ENCODE measurements at regions not wholly inside any gene's neighbourhood (a gene's known extent, or its start where the extent isn't known, plus 50 kb on each side); places are given as distances from the start of the nearest gene placed in this dataset.

DNA sequence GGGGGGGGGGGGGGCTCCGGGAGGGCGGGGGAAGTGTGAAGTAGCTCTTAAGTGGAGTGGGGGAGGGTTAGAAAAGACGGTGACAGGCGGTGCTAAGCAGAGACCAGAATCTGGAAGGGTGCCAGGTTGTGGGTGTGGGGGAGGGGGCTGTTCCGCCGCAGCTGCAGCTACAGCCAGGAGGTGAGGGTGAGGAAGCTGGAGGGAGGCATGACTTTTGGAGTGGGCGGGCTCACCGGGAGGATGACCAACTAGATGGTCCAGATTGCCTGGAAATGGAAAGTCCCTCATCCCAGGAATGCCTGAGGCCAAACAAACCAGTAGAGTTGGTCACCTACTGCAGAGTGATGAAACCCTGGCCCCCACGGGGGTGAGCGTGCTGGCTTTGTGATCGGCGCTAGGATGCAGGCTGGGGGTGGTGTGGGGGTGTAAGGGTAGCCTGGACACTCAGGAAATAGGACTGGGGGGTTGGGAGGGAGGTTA lies 158.1 kb upstream of the SHB start:
- H3K9me3 Mint-ChIP-seq: no peaks in the 10 kb centered on the region
- H3K4me3 Mint-ChIP-seq: peak overlapping the region; percentile 61
- H3K36me3 Mint-ChIP-seq (ENCODE audit: low read depth): no peaks in the 10 kb centered on the region
- H3K27me3 Mint-ChIP-seq (ENCODE audit: low read depth): no peaks in the 10 kb centered on the region
- DNase-seq: peak; percentile 86
- CTCF ChIA-PET: interaction anchor here (1.3 kb wide), 1 partner anchor 9 kb away, joined by 4 read pairs; no protein-coding TSS in a partner anchor
- H3K27ac Mint-ChIP-seq: peak overlapping the region; percentile 13
- intact Hi-C loops (cut with micrococcal nuclease): loop anchor here (5.0 to 10.0 kb wide), 3 partner anchors 48 to 325 kb away; partner anchors contain the start of gene SLC25A51
- peaks cover 18% of the 10 kb centered on the region for H3K4me1 Mint-ChIP-seq (ENCODE audit: low read depth)

DNA sequence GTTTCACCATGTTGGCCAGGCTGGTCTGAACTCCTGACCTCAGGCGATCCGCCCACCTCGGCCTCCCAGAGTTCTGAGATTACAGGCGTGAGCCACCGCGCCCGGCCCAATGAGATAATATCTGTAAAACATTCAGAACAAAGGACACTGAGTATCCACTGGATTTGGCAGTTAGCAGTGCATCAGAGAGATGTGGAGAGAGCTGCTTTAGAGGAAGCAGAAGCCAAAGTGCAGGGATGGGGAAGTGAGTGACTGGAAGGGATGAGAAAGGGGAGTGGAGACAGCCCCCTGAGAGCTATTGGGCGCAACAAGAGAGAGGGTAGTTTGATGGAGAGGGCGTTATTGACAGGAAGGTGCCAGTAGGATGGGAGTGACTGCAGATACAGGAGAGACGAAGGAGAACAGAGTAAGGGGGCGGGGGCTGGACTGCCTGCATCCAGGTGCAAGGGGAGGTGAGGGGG lies 157.5 kb upstream of the SHB start:
- Mint-ChIP-seq H3K36me3 (ENCODE audit: low read depth) (no peaks in the 10 kb centered on the region), H3K4me3 (peak overlapping the region; percentile 41), H3K4me1 (ENCODE audit: low read depth) (peaks cover 18% of the 10 kb centered on the region), H3K27ac (peak overlapping the region; percentile 69), H3K27me3 (ENCODE audit: low read depth) (no peaks in the 10 kb centered on the region), H3K9me3 (no peaks in the 10 kb centered on the region)
- intact Hi-C loops (cut with micrococcal nuclease): loop anchor here (5.0 to 10.0 kb wide), 3 partner anchors 48 to 324 kb away; partner anchors contain the start of gene SLC25A51
- CTCF ChIA-PET: no interaction called here
- no peak for DNase-seq

DNA sequence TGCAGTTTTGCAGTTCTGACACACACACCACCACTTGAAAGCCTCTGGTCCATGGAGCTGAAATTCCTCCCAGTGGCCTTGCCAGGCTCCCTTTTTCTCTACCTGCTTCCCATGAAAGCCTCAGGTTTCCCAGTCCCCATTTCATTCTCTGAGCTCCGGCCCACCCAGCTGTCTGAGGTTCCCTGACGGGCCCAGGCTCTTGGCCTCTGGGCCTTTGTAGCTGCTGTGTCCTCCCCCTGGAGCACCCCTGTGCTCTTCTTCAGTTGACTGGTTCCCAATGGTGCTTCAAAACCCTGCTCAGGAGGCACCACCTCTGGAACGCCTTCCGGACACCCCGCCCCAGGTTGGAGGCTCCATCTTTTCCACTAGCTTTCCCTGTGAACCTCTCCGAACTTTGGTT lies 155.9 kb upstream of the SHB start:
- H3K27ac Mint-ChIP-seq: no peak overlapping the region
- CTCF ChIA-PET: no interaction called here

DNA sequence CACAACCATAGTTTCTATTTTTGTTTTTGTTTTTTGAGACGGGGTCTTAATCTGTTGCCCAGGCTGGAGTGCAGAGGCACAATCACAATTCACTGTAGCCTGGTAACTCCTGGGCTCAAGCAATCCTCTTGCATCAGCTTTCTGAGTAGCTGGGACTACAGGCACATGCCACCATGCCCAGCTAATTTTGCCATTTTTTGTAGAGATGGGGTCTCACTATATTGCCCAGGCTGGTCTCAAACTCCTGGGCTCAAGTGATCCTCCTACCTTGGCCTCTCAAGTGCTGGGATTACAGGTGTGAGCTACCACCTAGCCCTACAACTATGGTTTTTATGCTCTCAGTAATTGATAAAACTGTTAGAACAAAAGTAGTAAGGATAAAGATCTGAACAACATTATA lies 147.5 kb upstream of the SHB start:
- CTCF ChIA-PET: interaction anchor here (0.6 kb wide), 1 partner anchor 144 kb away, joined by 5 read pairs; no protein-coding TSS in a partner anchor
- intact Hi-C loops (cut with micrococcal nuclease): no loop called here
- H3K4me3 Mint-ChIP-seq: no peak overlapping the region
- H3K36me3 Mint-ChIP-seq (ENCODE audit: low read depth): no peaks in the 10 kb centered on the region
- H3K27ac Mint-ChIP-seq: no peak overlapping the region
- no peak for DNase-seq
- H3K4me1 Mint-ChIP-seq (ENCODE audit: low read depth): no peaks in the 10 kb centered on the region
- no peaks in the 10 kb centered on the region for H3K9me3 Mint-ChIP-seq
- peaks cover 2% of the 10 kb centered on the region for H3K27me3 Mint-ChIP-seq (ENCODE audit: low read depth)

More for the DNA sequence above, 155.9 kb upstream of the SHB start:
- Mint-ChIP-seq H3K27me3 (ENCODE audit: low read depth) (no peaks in the 10 kb centered on the region), H3K4me3 (no peak overlapping the region), H3K9me3 (no peaks in the 10 kb centered on the region), H3K4me1 (ENCODE audit: low read depth) (peaks cover 18% of the 10 kb centered on the region), H3K36me3 (ENCODE audit: low read depth) (no peaks in the 10 kb centered on the region)
- no peak for DNase-seq
- intact Hi-C loops (cut with micrococcal nuclease): loop anchor here (5.0 to 10.0 kb wide), 3 partner anchors 50 to 323 kb away; partner anchors contain the start of gene SLC25A51

DNA sequence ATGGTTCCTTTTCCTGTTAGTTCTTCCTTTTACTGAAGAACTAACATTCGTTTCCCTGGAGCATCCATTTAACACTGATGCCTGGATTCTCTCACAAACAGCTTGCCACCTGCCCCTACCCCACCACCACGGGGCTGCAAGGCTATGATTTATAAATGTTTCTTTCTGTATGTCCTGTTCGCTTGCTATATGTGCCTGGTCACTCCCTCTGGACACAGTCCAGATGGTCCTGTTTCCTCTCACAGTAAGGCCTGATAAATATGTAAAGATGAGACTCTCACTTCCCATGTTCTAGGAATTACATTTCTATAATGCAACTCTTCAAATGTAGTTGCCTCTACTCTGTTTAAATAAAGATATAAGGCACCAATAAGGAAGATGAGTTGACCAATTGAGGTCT lies 146.4 kb upstream of the SHB start:
- CTCF ChIA-PET: no interaction called here
- peaks cover 2% of the 10 kb centered on the region for H3K27me3 Mint-ChIP-seq (ENCODE audit: low read depth)

DNA sequence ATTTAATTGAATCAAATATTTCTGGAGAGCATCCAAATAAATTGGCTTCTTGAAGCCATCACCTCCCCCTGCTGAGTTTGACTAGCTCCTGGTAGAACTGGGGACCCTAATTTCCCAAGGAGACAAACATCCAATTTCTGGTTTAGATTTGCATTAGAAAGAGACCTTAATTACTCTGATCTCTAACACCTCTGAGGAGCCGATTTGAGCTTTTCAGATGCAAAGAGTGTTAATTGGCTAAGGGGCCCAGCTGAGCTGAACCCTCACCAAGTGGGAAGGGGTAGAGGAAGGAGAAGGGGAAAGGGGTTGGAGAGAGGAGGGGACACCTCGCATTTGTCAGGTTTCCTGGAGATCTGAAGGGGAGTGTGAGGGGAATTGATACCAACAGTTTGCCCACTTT lies 145.4 kb upstream of the SHB start:
- Mint-ChIP-seq H3K27ac (no peak overlapping the region), H3K27me3 (ENCODE audit: low read depth) (peaks cover 2% of the 10 kb centered on the region), H3K4me1 (ENCODE audit: low read depth) (no peaks in the 10 kb centered on the region), H3K9me3 (no peaks in the 10 kb centered on the region), H3K4me3 (no peak overlapping the region), H3K36me3 (ENCODE audit: low read depth) (no peaks in the 10 kb centered on the region)
- DNase-seq: no peak
- intact Hi-C loops (cut with micrococcal nuclease): no loop called here
- CTCF ChIA-PET: no interaction called here

More for the DNA sequence above, 146.4 kb upstream of the SHB start:
- Mint-ChIP-seq H3K27ac (no peak overlapping the region), H3K4me1 (ENCODE audit: low read depth) (no peaks in the 10 kb centered on the region), H3K4me3 (no peak overlapping the region), H3K36me3 (ENCODE audit: low read depth) (no peaks in the 10 kb centered on the region), H3K9me3 (no peaks in the 10 kb centered on the region)
- no peak for DNase-seq
- intact Hi-C loops (cut with micrococcal nuclease): no loop called here

DNA sequence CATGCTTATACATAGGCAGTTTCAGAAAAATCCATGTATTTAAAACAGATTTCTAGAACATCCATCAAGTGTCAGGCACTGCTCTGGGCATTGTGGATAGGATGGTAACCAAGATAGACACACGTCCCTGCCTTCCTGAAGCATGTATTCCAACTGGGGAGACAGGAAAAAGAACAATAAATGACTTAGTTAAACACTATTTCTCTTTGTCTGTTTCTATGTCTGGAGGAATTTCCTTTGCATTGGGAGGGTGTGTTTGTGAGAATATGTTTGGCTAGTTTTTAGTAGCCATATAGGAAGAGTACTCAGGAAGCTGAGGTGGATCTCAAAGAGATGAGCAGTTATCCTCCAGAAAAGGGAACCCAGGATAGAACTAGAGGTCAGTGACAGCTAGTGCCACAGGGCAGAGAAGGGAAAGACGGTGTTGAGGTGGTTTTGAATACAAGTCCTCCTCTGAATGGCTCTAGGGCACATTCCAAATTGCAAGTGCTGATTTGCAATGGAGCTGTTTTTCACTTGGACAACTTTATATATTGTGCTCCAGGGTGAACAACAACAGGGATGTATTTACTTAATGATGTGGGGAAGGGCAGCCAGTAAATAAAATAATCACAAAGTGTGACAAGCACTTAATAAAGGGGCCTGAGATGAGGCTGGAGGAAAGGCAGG lies 144.7 kb upstream of the SHB start:
- H3K27me3 Mint-ChIP-seq (ENCODE audit: low read depth): peaks cover 2% of the 10 kb centered on the region
- intact Hi-C loops (cut with micrococcal nuclease): no loop called here
- no peak overlapping the region for H3K4me3 Mint-ChIP-seq
- no peaks in the 10 kb centered on the region for H3K9me3 Mint-ChIP-seq
- no peak for DNase-seq
- H3K36me3 Mint-ChIP-seq (ENCODE audit: low read depth): no peaks in the 10 kb centered on the region
- H3K4me1 Mint-ChIP-seq (ENCODE audit: low read depth): no peaks in the 10 kb centered on the region
- CTCF ChIA-PET: no interaction called here
- H3K27ac Mint-ChIP-seq: no peak overlapping the region

DNA sequence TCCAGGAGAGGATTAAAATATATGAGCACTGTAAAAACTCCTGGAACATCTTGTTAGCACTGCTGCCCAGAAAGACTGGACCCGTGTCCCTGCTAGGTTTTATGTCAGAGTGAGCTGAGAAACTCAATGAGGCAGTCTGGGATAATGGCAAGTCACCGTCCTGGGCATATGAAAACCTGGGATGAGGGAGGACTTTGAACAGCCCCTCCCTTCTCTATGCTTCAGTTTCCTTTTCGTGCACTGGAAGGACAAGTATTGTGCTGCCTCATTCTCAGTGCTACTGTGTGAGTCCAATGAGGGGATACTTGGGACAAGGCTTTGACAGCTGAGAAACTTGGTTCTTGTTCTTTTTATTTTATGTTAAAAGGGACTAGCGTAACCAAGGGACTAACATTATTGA lies 143.0 kb upstream of the SHB start:
- no peak overlapping the region for H3K4me3 Mint-ChIP-seq
- H3K36me3 Mint-ChIP-seq (ENCODE audit: low read depth): no peaks in the 10 kb centered on the region
- H3K4me1 Mint-ChIP-seq (ENCODE audit: low read depth): no peaks in the 10 kb centered on the region
- no peaks in the 10 kb centered on the region for H3K9me3 Mint-ChIP-seq
- CTCF ChIA-PET: interaction anchor here (0.8 kb wide), 1 partner anchor 299 kb away, joined by 3 read pairs; no protein-coding TSS in a partner anchor
- intact Hi-C loops (cut with micrococcal nuclease): no loop called here
- DNase-seq: no peak
- peaks cover 2% of the 10 kb centered on the region for H3K27me3 Mint-ChIP-seq (ENCODE audit: low read depth)
- no peak overlapping the region for H3K27ac Mint-ChIP-seq

DNA sequence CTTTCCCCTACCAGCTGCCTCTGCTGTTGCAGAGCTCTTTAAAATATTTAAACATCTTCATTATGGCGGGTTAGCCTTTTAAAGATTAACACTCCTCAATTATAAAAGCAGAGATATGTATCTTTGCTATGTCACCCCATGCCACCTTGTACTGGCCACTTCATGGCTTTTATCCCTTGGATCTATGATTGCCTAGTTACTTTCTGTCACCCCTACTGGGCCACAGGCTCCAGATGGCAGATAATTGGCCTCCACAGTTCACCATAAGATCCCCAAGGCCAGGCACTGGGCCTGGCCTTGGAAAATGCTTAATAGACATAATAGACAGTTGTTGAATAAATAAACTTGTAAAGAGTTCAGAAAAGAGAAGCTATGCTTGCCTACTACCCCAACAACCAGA lies 142.0 kb upstream of the SHB start:
- Mint-ChIP-seq H3K27ac (no peak overlapping the region), H3K36me3 (ENCODE audit: low read depth) (no peaks in the 10 kb centered on the region), H3K4me1 (ENCODE audit: low read depth) (no peaks in the 10 kb centered on the region), H3K27me3 (ENCODE audit: low read depth) (peaks cover 2% of the 10 kb centered on the region), H3K4me3 (no peak overlapping the region), H3K9me3 (no peaks in the 10 kb centered on the region)
- no peak for DNase-seq
- CTCF ChIA-PET: no interaction called here
- intact Hi-C loops (cut with micrococcal nuclease): no loop called here

DNA sequence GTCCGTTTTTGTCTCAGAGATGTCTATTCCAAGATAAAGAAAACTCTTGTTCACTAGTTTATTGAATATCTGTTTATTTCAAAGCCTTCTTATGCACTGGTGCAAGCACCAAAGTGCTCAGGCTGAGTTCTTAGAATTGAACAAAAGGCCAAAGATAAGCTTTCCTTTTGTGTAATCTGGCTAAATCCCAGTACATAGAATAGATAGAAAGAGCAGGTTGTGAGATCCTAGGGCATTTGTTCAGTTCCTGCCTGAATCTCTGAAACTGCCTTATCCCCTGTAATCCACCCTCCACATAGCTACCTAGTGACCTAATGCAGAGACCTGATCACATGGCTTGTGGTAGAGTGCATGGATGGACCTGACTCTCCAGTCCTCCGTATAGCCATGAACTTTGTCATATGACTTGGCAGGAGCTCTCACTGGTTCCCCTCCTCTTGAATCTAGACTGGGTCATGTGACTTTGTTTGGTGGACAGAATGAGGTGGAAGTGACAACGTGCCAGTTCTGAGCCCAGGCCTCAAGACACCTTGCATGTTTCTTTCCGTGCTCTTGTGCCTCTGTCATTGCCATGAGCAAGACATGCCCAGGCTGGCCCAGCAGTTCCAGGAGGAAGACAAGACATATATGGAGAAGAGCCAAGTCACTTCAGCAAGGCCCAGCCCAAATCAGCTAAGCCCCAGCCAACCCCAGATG lies 139.3 kb upstream of the SHB start:
- no peaks in the 10 kb centered on the region for H3K9me3 Mint-ChIP-seq
- CTCF ChIA-PET: interaction anchor here (0.9 to 1.1 kb wide), 2 partner anchors 10 to 120 kb away, joined by 3 read pairs; no protein-coding TSS in a partner anchor
- intact Hi-C loops (cut with micrococcal nuclease): no loop called here
- peaks cover 2% of the 10 kb centered on the region for H3K27me3 Mint-ChIP-seq (ENCODE audit: low read depth)
- H3K4me1 Mint-ChIP-seq (ENCODE audit: low read depth): peaks cover 4% of the 10 kb centered on the region
- H3K4me3 Mint-ChIP-seq: no peak overlapping the region
- H3K27ac Mint-ChIP-seq: no peak overlapping the region
- H3K36me3 Mint-ChIP-seq (ENCODE audit: low read depth): no peaks in the 10 kb centered on the region
- no peak for DNase-seq

DNA sequence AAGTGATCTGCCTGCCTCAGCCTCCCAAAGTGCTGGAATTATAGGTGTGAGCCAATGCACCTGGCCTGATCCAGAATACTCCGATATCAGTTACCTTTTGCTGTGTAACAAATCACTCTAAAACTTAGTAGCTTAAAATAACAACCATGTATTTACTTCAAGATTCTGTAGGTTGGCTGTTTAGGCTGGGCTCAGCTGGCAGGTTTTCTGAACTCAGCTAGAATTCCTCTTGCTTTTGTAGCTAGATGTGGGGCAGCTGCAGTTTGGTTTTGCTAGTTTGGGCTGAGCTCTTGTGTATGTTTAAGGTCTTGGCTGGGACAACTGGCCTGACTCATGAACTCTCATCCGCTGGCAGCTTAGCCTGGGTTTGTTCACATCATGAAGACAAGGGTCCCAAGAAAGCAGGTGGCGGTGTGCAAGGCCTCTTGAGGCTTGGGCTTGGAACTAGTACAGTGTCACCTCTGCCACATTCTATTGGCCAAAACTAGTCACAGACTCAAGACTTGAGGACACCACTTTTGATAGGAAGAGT lies 138.3 kb upstream of the SHB start:
- no peaks in the 10 kb centered on the region for H3K27me3 Mint-ChIP-seq (ENCODE audit: low read depth)
- no peak overlapping the region for H3K27ac Mint-ChIP-seq
- no peaks in the 10 kb centered on the region for H3K9me3 Mint-ChIP-seq
- DNase-seq: no peak
- no peaks in the 10 kb centered on the region for H3K36me3 Mint-ChIP-seq (ENCODE audit: low read depth)
- H3K4me3 Mint-ChIP-seq: no peak overlapping the region
- peaks cover 4% of the 10 kb centered on the region for H3K4me1 Mint-ChIP-seq (ENCODE audit: low read depth)
- intact Hi-C loops (cut with micrococcal nuclease): no loop called here
- CTCF ChIA-PET: interaction anchor here (0.6 kb wide), 1 partner anchor 581 kb away, joined by 5 read pairs; no protein-coding TSS in a partner anchor

DNA sequence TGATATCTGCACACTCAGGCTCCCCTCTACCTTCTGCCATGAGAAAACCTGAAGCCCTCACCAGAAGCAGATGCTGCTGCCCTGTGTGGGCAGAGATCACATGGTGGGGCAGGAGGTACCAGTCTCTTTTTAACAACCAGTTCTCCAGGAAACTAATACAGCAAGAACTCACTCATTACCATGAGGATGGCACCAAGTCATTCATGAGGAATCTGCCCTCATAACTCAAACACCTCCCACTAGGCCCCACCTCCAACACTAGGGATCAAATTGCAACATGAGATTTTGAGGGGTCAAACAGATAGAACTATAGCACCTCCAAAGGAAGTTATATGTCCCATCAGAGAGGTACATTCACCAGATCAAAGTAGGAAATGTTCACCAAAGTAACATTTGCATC lies 136.3 kb upstream of the SHB start:
- intact Hi-C loops (cut with micrococcal nuclease): no loop called here
- Mint-ChIP-seq H3K27me3 (ENCODE audit: low read depth) (no peaks in the 10 kb centered on the region), H3K9me3 (no peaks in the 10 kb centered on the region), H3K4me3 (no peak overlapping the region), H3K27ac (no peak overlapping the region), H3K36me3 (ENCODE audit: low read depth) (no peaks in the 10 kb centered on the region), H3K4me1 (ENCODE audit: low read depth) (peaks cover 4% of the 10 kb centered on the region)
- DNase-seq: no peak
- CTCF ChIA-PET: no interaction called here
